K562 (cell line): ENCODE measurements at regions not wholly inside any gene's neighbourhood (a gene's known extent, or its start where the extent isn't known, plus 50 kb on each side); places are given as distances from the start of the nearest gene placed in this dataset.
A peak's percentile ranks its signal among the peaks of the same experiment; 100 is the strongest.

Source experiments
- ATAC-seq: fragments of 200-7000 bp; cut with Tn5 transposase; 3 replicates; pipeline ENCODE4 v1.9.1; 2020; ENCODE audit warnings: moderate library complexity
- BruUV-seq: library from RNA; stranded (reverse); fragments of 400-500 nt; replicated peaks from 2 replicates; lab custom pipeline; 2021; lab: Mats Ljungman, UMichigan
- CTCF ChIA-PET: fragments of 300-600 bp; formaldehyde crosslinking; extraction: SDS; loops from one replicate; lab custom pipeline; 2021; ENCODE audit warnings: low intra/inter-chr PET ratio; lab: Yijun Ruan, JAX
- POLR2A ChIA-PET: fragments of 300-600, 350-650 bp; sonication (Branson Sonifier 250); formaldehyde crosslinking; extraction: SDS; loops from one replicate; lab custom pipeline; 2021; ENCODE audit warnings: antibody characterized with exemption, inconsistent platforms; lab: Yijun Ruan, JAX
- DNase-seq, 4 experiments: peaks; one replicate each; pipeline versions ENCODE4 v3.0.0 to v3.0.0-alpha.2; 2011 to 2018; ENCODE audit warnings: low spot score in 3 of 4, mixed read lengths in 3 of 4; ENCODE audit errors: extremely low read depth in 1 of 4
- FAIRE-seq: peaks from 2 replicates; lab custom pipeline; 2011; peaks lifted over from hg19 to GRCh38; lab: Jason Lieb, UNC
- H2AFZ ChIP-seq: 2 replicates; pipeline ENCODE4 v1.6.0; 2011; ENCODE audit warnings: low read depth, low read length, control low read depth, inconsistent platforms
- H3K27ac ChIP-seq: fragments of 200-600 bp; 3 replicates; pipeline ENCODE4 v1.8.0; 2011; ENCODE audit warnings: low read depth, mild to moderate bottlenecking, control low read depth, inconsistent platforms, low read length, moderate library complexity, mixed read lengths; ENCODE audit errors: extremely low read depth
- H3K27me3 ChIP-seq, 2 experiments: fragments of 300-600 bp in 1 of 2; 2 replicates in 1 of 2; 3 replicates in 1 of 2; pipeline versions ENCODE4 v1.6.0 to v1.8.0; 2011; ENCODE audit warnings: inconsistent platforms in 2 of 2, low read length in 2 of 2, mild to moderate bottlenecking in 1 of 2, mixed read lengths in 1 of 2, moderate library complexity in 1 of 2; ENCODE audit not compliant: control insufficient read depth in 2 of 2, insufficient read depth in 2 of 2
- H3K36me3 ChIP-seq: fragments of 300-600 bp; 3 replicates; pipeline ENCODE4 v1.8.0; 2011; ENCODE audit warnings: mild to moderate bottlenecking, low read length, inconsistent platforms; ENCODE audit not compliant: control insufficient read depth, insufficient read depth
- H3K4me1 ChIP-seq, 2 experiments: fragments of 200-600 bp in 1 of 2; replicated peaks in 1 of 2; 2 replicates in 1 of 2; 3 replicates in 1 of 2; pipeline versions ENCODE4 v1.5.1 to v1.8.0; 2011; ENCODE audit warnings: inconsistent platforms in 2 of 2, low read length in 2 of 2, mild to moderate bottlenecking in 1 of 2, mixed read lengths in 1 of 2, moderate library complexity in 1 of 2; ENCODE audit not compliant: control insufficient read depth in 2 of 2, insufficient read depth in 2 of 2
- H3K4me2 ChIP-seq: 2 replicates; pipeline ENCODE4 v1.6.1; 2011; ENCODE audit warnings: low read length, control low read depth, inconsistent platforms, mixed read lengths; ENCODE audit not compliant: insufficient read depth
- H3K4me3 ChIP-seq: fragments of 200-600 bp; sonication (generic), shearing (Covaris generic); 2 replicates; pipeline ENCODE4 v1.5.1; 2016; ENCODE audit warnings: control low read depth, inconsistent platforms
- H3K79me2 ChIP-seq: fragments of 200-600 bp; 3 replicates; pipeline ENCODE4 v1.8.0; 2011; ENCODE audit warnings: low read length, inconsistent platforms; ENCODE audit not compliant: control insufficient read depth, insufficient read depth
- H3K9ac ChIP-seq, 2 experiments: 2 replicates each; pipeline versions ENCODE4 v1.6.0 to v1.6.1; 2011; ENCODE audit warnings: low read depth in 2 of 2, low read length in 2 of 2, control low read depth in 1 of 2, inconsistent platforms in 1 of 2, mild to moderate bottlenecking in 1 of 2, mixed read lengths in 1 of 2; ENCODE audit not compliant: insufficient read depth in 1 of 2
- H3K9me1 ChIP-seq: one replicate; pipeline ENCODE4 v1.6.0; 2011; ENCODE audit warnings: inconsistent platforms, mild to moderate bottlenecking, low read length, moderate library complexity; ENCODE audit not compliant: control insufficient read depth, insufficient read depth
- H3K9me3 ChIP-seq: replicated peaks from 2 replicates; pipeline ENCODE4 v1.5.1; 2011; ENCODE audit warnings: low read depth, low read length, inconsistent platforms; ENCODE audit not compliant: control insufficient read depth, insufficient read depth
- H4K20me1 ChIP-seq: replicated peaks from 2 replicates; pipeline ENCODE4 v1.6.1; 2011; ENCODE audit warnings: low read length, inconsistent platforms, mixed read lengths; ENCODE audit not compliant: control insufficient read depth, insufficient read depth
- NFATC3 ChIP-seq: fragments of 450-650 bp; IDR thresholded peaks from 2 replicates; pipeline ENCODE4 v1.6.1; 2017; ENCODE audit warnings: mild to moderate bottlenecking
- THAP7 ChIP-seq: fragments of 250-450 bp; sonication (Bioruptor Pico); IDR thresholded peaks from 2 replicates; pipeline ENCODE4 v1.5.0; 2021
- ZNF639 ChIP-seq, 2 experiments: fragments of 200-800 bp in 1 of 2; sonication (Bioruptor generic) in 1 of 2; sonication (generic) in 1 of 2; formaldehyde crosslinking in 1 of 2; IDR thresholded peaks in 1 of 2; conservative IDR thresholded peaks in 1 of 2; 2 replicates each; pipeline versions ENCODE4 v1.5.0 to v1.6.1; 2016 to 2020; ENCODE audit warnings: missing compliant biosample characterization in 1 of 2, missing genetic modification characterization in 1 of 2, missing genetic modification reagents in 1 of 2
- WGBS: fragments of 100-300 bp; shearing (Covaris generic); methylation state at CpG from one replicate; pipeline ENCODE4 v1.1.6; 2016; ENCODE audit warnings: low coverage, mixed read lengths; ENCODE audit not compliant: insufficient coverage; ENCODE audit errors: missing lambda C conversion rate; 5-methylcytosine and 5-hydroxymethylcytosine counted together
- in situ Hi-C: fragments of 300-500 bp; cut with MboI; formaldehyde crosslinking; loops from 4 replicates; pipeline ENCODE4 v1.15.0; 2018; ENCODE audit warnings: inconsistent platforms, mixed read lengths
- intact Hi-C: fragments of 100-400 bp; cut with micrococcal nuclease; formaldehyde crosslinking; loops from 2 replicates; pipeline ENCODE4 v1.14.2; 2022
- TF ChIP-seq, protein P1 (sequence below): fragments of 450-650 bp; IDR thresholded peaks from 2 replicates; pipeline ENCODE4 v1.7.1; 2018; ENCODE audit warnings: mild to moderate bottlenecking, low read depth; ENCODE audit not compliant: partially characterized antibody
- TF ChIP-seq, protein P2 (sequence below), 3 experiments: IDR thresholded peaks in 2 of 3; conservative IDR thresholded peaks in 1 of 3; 2 replicates each; pipeline ENCODE4 v1.5.1; 2011 to 2012; ENCODE audit warnings: low read length in 3 of 3, mild to moderate bottlenecking in 3 of 3, control low read depth in 2 of 3, improper control_type of control experiment in 1 of 3, inconsistent platforms in 1 of 3, low read depth in 1 of 3, mixed read lengths in 1 of 3, moderate library complexity in 1 of 3; ENCODE audit not compliant: insufficient read depth in 2 of 3

DNA sequence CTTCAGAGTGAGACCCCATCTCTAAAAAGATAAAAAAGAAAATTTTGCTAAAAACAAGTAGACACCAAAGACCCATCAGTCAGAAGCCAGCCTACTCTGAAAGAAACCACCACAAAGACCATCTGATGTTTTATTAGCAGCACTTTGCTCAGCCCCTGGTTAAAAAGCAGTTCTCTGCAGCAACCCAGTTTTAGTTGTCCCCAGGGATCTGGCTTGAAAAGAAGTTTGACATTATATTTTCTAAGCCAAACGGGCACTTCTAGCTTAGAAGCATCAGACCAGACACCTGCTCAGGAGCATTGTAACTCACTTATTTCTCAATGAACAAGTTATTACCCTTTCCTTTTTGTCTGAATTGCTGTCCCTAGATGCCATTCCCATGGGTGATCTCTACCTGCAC, 164.2 kb upstream of the ETAA1 start (continued):
- TF ChIP-seq, protein P1, sequence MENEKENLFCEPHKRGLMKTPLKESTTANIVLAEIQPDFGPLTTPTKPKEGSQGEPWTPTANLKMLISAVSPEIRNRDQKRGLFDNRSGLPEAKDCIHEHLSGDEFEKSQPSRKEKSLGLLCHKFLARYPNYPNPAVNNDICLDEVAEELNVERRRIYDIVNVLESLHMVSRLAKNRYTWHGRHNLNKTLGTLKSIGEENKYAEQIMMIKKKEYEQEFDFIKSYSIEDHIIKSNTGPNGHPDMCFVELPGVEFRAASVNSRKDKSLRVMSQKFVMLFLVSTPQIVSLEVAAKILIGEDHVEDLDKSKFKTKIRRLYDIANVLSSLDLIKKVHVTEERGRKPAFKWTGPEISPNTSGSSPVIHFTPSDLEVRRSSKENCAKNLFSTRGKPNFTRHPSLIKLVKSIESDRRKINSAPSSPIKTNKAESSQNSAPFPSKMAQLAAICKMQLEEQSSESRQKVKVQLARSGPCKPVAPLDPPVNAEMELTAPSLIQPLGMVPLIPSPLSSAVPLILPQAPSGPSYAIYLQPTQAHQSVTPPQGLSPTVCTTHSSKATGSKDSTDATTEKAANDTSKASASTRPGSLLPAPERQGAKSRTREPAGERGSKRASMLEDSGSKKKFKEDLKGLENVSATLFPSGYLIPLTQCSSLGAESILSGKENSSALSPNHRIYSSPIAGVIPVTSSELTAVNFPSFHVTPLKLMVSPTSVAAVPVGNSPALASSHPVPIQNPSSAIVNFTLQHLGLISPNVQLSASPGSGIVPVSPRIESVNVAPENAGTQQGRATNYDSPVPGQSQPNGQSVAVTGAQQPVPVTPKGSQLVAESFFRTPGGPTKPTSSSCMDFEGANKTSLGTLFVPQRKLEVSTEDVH, result no peak
- TF ChIP-seq THAP7, result no peak

GRCh38 chr2:67234440-67234839, 162.7 kb upstream of the ETAA1 start:
- Histone ChIP-seq H3K27me3 (no peaks in the 10 kb centered on the region), H3K36me3 (no peaks in the 10 kb centered on the region), H3K4me3 (no peak overlapping the region), H3K27ac (no peak overlapping the region), H2AFZ (no peak overlapping the region), H3K9me3 (no peaks in the 10 kb centered on the region), H3K9me1 (no peaks in the 10 kb centered on the region), H3K4me1 (no peaks in the 10 kb centered on the region), H3K4me2 (no peak overlapping the region), H3K9ac (no peak overlapping the region), H4K20me1 (no peaks in the 10 kb centered on the region), H3K79me2 (no peaks in the 10 kb centered on the region)
- POLR2A ChIA-PET, result no interaction called here
- intact Hi-C loops, result no loop called here
- FAIRE-seq (no peak), ATAC-seq (no peak), DNase-seq (no peak)
- WGBS, result 0% methylated on average over 3 of the region's 3 CpGs
- no TSS peak for BruUV-seq
- TF ChIP-seq NFATC3 (no peak), ZNF639 (CRISPR knock-in tag; conservative IDR thresholded peaks at IDR 0.05 in 1 of 2, IDR thresholded peaks at IDR 0.05 in 1 of 2) (no peak)
- TF ChIP-seq, protein P2, sequence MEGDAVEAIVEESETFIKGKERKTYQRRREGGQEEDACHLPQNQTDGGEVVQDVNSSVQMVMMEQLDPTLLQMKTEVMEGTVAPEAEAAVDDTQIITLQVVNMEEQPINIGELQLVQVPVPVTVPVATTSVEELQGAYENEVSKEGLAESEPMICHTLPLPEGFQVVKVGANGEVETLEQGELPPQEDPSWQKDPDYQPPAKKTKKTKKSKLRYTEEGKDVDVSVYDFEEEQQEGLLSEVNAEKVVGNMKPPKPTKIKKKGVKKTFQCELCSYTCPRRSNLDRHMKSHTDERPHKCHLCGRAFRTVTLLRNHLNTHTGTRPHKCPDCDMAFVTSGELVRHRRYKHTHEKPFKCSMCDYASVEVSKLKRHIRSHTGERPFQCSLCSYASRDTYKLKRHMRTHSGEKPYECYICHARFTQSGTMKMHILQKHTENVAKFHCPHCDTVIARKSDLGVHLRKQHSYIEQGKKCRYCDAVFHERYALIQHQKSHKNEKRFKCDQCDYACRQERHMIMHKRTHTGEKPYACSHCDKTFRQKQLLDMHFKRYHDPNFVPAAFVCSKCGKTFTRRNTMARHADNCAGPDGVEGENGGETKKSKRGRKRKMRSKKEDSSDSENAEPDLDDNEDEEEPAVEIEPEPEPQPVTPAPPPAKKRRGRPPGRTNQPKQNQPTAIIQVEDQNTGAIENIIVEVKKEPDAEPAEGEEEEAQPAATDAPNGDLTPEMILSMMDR (IDR thresholded peaks at IDR 0.05 in 2 of 3, conservative IDR thresholded peaks at IDR 0.05 in 1 of 3; ENCODE audit: insufficient read depth in 2 of 3, low read depth in 1 of 3, low read length in 3 of 3), result 0 out of 6 replicates have a peak, but pooled peaks of 2 of the 3 experiments have one; percentile 4 to 7
- CTCF ChIA-PET, result no interaction called here
- in situ Hi-C loops, result no loop called here
